HG03064 (cell line): ENCODE measurements at regions not wholly inside any gene's neighbourhood (a gene's known extent, or its start where the extent isn't known, plus 50 kb on each side); places are given as distances from the start of the nearest gene placed in this dataset.

Experiments used
- ATAC-seq: cut with Tn5 transposase; IDR thresholded peaks from one replicate; pipeline ENCODE4 v1.9.1; 2021; ENCODE audit warnings: low read depth; ENCODE audit not compliant: unreplicated experiment

GRCh38 chr2:150417278-150417677 lies 70.2 kb downstream of the RND3 start:
- ATAC-seq = no peak

DNA sequence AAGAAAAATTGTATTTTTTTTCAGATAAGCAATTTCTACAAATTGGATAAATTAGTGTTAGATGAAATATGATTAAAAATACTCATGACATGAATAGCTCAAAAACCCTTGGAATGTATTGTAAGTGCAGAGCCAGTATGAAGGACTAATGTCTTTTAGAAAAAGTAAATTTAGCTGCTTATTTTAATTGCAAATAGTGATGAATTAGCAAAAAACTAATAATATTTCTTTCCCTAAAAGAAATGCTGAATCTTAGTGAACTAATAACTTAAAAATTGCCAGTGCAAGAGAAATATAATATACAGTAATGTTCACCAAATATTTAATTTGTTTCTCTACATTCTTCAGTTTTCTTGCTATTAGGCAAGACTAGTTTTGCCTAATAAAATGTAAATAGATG lies 72.4 kb downstream of the RND3 start:
- ATAC-seq = no peak

- ATAC-seq = no peak
Observed at GRCh38 chr2:150413910-150414309, 73.6 kb downstream of the RND3 start.

DNA sequence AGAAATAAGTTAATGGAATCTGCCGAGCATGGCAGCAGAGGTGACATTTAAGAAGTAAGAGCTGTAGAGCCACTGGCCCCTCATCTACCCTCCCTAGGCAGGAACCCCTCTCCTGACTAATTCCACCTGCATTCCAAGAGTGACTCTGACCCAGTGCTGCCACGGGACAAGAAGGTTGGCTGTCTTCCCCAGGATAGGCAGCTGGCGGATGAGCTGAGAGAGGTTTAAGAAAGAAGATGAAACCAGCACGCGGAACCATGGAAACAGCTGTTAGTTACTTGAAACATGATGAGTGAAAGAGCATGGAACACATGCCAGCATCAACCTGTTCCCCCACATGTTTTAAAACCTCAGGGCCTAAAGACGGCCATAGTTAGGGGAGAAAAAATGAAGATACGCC lies 74.1 kb downstream of the RND3 start:
- no peak for ATAC-seq

GRCh38 chr2:150410809-150411208 lies 76.7 kb downstream of the RND3 start:
- ATAC-seq = no peak

DNA sequence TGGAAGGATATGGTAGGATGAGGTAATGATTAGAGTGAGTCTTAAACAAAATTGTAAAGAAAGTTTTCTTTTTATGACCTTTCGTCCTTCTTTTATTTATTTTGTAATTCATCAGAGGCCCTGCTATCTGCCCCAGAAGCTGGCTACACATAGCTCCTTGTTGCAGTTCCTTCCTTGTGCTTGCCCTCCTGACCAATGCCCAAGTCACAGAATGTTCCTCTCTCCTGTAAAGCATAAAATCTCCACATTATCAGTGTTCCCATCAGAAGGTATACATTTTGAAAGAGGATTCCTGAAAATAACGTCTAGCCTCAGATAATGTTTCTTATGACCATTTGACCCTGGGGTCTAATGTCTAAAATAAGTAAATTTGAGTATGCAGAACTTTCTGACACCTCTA lies 78.3 kb downstream of the RND3 start:
- ATAC-seq = no peak

GRCh38 chr2:150404147-150404546 lies 83.3 kb downstream of the RND3 start:
- no peak for ATAC-seq

DNA sequence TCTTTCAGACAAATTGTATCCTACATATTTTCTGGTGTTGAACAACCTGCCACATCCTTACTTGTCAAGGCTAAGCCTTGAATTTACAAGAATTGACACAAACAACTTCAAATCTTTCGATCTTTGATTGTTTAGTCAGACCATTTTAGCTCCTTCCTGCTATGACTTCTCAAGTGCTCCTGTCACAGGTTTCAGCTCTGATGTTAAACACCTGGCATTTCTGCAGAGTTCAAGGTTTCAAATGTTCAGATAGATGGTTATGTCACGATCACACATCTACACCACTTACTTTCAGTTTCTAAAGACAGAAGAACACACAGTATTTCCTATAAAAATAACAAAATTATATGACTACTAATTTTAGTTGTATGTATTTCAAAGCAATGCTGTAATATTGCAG lies 84.0 kb downstream of the RND3 start:
- ATAC-seq = no peak

GRCh38 chr2:150402953-150403352 lies 84.5 kb downstream of the RND3 start:
- ATAC-seq = no peak

DNA sequence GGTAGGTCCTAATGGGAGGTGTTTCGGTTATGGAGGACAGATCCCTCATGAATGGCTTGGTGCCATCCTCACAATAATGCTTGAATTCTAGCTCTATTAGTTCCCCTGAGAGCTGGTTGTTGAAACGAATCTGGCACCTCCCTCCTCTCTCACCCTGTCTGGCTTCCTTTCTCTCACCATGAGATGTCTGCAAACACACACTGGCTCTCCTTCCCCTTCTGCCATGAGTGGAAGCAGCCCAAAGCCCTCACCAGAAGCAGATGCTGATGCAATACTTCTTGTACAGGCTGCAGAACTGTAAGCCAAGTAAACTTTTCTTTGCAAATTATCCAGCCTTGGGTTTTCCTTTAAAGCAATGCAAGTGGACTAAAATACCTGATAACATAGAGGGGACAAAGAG lies 86.6 kb downstream of the RND3 start:
- no peak for ATAC-seq

DNA sequence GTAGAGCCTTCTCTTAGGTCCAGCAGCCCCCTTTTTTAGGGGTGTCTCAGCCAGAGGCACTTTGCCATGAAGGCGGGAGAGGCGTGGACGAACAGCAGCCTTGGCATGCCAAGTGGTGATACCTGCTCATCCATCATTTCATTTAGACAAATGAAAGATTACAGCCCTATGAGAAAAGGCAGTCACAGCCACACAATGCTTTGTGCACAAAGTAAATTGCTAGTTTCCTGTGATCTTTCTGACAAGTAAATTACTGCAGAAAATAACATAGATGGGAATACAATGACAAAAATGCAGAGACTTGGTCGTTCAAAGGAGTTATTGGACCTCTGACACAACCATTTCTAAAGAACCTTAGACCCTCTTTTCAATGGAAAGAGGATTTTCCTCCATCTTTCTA lies 94.9 kb downstream of the RND3 start:
- ATAC-seq = no peak

DNA sequence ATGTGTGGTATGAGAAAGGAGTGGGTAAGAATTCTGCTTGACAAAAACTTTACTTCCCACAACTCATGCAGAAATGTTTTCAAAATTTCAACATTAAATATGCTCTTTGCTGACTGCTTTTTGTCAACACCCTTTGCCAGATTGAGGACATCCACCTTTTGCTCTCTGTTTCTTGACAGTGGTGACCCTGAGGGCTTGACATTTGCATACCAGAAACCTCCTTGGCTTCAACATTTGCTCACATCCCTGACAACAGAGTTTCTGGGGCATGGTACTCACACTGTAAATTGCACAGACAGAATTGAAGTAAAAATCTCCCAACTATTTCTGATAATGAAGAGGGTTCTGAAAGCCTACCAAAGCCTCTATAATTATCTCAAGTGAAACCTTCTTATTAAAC lies 95.7 kb downstream of the RND3 start:
- ATAC-seq = no peak

GRCh38 chr2:150389447-150389846 lies 98.0 kb downstream of the RND3 start:
- no peak for ATAC-seq

DNA sequence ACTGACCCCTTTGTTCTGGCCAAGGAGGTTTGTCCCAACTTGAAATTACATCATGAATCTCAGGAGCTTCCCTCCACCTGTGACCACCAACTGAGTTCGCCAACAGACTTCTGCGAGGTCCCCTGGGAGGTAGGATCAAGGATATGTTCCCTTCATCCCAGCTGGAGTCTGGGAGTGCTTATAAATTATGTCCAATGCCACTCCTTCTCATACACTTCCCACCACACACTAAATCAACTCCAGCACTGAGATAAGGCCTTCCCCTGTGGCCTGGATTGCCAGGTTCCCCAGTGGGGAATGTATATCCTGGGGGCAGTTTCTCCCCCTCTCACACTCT lies 99.2 kb downstream of the RND3 start:
- no peak for ATAC-seq

DNA sequence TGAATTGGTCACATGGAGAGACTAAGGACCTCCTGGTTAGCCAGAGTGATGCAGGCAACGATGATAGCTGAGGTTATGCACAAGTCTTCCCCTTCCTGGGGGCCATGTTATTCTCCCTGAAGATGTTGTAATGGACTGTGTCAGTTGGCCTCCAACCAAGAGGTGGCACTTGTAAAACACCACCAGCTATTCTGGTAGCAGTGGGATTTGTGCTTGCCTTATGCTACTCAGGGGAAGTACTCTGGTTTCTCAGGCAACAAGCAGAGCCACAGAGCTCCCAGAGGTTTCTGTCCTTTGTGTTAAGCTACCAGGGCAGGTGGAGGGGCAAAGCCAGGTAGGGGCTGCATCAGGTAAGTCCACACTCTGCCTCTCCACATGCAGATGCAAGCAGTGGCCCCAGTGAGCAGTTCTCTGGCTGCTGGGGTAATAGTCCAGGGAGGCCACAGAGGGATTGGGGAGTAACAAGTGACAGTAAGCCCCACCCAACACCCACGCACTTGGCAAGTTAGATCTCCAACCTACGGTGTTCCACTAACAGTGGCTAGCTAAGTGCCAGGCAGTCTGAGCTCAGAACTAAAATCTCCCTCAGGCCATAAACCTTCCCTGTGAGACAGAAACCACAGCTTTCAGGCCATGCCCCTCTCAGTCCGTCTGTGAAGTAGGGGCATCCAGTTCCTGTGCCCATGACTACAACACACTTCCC lies 99.7 kb downstream of the RND3 start:
- no peak for ATAC-seq

DNA sequence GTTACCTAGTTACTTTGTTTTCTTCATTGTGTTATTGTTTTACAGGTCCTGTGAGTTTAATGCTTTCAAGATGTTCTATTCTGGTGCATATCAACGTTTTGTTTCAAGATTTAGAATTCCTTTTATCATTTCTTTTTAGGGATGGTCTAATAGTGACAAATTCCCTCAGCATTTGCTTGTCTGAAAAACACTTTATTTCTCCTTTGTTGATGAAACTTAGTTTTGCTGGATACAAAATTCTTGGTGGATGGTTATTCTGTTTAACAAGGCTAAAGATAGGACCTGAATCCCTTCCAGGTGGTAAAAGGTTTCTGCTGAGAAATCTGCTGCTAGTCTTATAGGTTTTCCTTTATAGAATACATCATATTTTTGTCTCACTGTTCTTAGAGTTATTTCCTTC lies 102.3 kb downstream of the RND3 start:
- ATAC-seq = no peak

- ATAC-seq = no peak
Observed at GRCh38 chr2:150383587-150383986, 103.9 kb downstream of the RND3 start.

GRCh38 chr2:150379166-150379565 lies 108.3 kb downstream of the RND3 start:
- ATAC-seq = no peak

GRCh38 chr2:150378686-150379085 lies 108.8 kb downstream of the RND3 start:
- no peak for ATAC-seq

- no peak for ATAC-seq
Observed at GRCh38 chr2:150376553-150377335, 110.7 kb downstream of the RND3 start.

DNA sequence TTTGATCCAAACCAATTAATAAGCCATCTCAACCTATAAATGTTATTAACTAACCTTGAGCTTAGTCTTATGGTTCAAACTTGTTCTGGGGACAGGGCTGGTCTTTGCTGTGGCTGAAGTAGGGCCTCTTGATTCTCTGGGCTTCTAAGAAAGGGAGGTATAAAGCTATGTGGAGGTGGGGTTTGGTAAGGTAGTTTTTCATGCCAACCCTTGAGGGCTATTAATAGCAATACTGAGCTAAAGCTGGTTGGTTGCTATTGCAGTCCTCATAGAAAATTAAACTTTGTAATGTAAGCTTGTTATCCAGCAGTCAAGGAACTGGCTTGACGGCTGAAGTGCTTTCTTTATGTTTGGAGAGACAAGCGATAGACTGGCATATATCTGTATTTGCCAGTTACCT lies 112.1 kb downstream of the RND3 start:
- no peak for ATAC-seq

GRCh38 chr2:150374492-150374891 lies 113.0 kb downstream of the RND3 start:
- no peak for ATAC-seq
